ENCODE measurements at regions not wholly inside any gene's neighbourhood (a gene's known extent, or its start where the extent isn't known, plus 50 kb on each side); places are given as distances from the start of the nearest gene placed in this dataset.

DNA sequence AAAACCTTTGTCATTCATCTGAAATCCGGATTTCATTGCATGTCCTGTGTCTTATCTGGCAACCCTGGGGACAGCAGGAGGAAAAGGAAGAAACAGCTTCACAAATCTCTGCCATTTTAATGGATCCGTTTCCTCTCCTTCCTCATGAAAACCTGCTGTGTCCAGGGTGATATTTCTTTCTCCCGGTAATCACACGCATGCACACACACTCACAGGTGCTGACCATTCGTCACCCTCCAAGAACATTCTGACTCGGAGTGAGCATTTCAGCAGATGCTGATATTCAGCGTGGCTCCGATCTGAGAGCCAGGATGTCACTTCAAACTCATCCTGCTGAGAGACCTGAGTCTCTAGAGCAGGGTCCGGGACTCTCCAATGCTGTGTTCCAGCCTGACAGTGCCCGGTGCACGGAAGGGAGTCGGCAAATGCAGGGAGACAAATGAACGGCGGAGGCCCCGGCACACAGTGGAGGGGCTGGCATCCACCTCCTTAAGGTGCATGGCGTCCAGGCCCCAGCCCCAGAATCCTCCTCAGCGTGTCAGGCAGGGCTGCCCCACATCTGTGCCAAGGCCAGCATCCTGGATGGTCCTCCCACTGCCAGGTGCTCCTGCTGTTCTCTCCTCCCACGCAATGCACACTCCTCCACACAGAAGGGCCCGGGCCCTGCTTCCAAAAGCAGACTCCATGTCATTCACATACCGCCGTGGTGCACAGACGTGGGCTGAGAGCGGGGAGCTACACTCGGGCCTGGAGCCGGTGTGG is 70.7 kb downstream of the RBFOX3 start:
- DNase-seq, result no peak

DNA sequence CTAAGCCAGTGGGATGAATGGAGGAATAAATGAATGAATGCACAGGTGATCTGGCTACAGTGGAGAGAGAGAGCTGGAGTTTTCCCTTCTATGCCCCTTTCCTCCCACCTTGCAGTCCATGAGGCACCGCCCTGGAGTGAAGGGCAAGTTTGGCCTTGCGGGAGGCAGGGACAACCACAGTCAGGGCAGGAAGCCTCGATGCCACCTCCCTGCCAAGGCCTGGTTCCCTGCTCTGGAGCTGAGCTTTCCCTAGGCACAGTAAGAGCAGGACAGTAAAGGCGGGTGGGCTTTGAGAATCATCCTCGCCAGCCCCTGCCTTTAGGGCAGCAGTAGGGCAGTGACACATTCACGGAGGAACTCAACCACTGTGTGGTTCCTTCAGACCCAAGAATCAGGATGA is 72.6 kb downstream of the RBFOX3 start:
- DNase-seq, result no peak

DNA sequence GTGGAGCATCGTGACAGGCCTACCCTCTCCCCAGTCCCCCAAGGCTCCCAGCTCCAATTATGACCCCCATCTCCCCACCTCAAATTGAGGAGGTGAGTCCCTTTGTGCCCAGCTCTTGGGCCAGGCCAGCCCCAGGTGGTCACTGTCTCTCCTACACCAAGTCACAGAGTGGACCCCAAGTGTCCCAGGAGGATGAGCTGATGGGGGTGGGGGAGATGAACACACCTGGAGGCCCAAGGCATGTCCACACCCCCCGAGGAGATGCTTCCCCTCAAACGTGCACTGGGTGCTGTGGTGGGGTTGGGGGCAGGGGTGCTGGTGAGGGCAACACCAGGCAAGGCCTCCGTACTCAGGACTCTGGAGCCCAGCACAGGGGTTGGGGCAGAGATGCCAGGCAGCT is 73.2 kb downstream of the RBFOX3 start:
- no peak for DNase-seq

DNA sequence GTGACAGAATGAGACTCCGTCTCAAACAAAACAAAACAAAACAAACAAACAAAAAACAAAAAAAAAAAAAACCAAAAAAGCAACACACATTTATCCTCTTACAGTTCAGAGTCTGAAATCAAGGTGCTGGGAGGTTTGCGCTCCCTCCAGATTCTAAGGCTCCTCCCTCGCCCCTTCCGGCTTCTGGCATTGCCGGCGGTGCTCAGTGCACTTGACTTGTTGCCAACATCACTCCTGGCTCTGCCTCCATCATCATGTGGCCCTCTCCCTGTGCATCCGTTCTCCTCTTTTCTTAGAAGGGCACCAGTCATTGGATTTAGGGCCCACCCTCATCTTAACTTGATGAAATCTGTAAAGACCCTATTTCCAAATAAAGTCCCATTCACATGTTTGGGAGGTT is 73.8 kb downstream of the RBFOX3 start:
- DNase-seq, result no peak

DNA sequence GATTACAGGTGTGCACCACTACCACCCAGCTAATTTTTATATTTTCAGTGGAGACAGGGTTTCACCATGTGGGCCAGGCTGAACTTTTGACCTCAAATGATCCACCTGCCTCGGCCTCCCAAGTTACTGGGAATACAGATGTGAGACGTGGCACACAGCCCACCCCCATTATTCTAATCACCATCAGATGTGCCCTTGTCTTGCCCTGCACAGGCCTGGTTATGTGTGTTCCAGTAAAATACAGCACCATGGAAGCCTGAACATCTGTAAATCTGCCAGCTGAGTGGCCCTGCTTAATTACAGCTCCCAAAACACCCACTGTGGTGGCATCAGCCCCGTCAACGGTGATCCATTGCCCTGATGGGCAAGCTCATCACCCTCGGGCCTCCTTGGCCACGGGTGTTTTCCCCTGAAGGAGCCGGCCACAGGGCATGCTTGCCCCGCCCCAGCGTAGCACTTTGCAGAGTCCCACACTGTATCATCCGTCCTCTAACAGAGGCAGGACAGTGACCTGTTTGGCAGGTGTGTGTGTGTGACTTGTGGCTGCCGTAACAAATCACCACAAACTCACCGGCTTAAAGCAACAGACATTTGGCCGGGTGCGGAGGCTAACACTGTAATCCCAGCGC is 74.5 kb downstream of the RBFOX3 start:
- no peak for DNase-seq

DNA sequence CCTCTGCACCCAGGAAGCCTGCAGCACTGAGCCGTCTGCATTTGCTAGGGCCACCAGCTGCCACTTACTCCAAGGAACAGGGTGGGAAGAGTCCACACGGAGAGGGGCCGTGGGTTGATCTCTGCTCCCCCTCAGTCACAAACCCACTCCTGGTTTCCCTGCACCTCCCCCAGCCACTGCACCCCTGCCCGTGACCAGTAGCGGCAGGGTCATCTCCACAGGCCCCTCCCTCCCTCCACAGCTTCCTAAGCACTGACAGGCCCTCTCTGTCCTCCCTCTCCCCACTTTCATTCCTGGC is 75.2 kb downstream of the RBFOX3 start:
- no peak for DNase-seq

DNA sequence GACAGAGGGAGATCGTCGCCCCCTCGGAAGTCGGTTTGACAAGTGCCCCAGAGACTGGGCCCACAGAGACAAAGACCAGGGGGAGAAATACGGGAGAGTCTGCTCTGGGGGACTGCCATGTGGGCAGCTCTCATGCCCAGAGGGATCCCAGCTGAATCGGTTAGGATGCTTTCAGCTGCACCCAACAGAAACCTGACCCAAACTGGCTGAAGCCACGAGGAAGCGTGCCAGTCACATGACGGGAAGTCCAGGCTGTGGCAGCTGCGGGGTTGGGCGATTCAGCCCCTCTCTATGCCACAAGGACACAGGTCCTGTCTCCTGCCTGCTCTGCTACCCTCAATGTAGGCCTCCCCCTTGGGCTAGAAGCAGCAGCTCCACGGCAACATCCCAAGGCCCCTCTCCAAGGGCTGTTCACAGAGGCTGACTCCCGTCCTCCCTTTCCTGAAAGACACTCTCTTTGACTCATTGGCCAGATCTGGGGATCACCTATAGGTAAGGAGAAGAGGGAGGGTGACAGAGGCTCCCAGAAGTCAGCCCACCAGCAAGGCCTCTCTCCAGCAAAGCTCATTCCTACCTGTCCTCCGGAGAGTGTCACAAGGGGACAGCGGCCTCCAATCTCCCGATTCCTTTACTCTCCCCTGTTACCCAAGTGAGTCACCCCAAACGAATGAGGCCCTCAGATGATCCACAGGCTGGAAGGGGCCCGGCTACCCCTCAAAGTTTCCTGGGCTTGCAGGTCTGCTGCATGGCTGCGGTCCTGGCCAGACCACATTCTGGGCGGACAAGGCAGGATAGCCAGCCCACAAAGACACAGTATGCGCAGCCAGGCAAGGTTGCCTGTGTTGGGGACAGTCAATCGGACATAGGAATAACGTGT is 75.8 kb downstream of the RBFOX3 start:
- DNase-seq, result no peak

DNA sequence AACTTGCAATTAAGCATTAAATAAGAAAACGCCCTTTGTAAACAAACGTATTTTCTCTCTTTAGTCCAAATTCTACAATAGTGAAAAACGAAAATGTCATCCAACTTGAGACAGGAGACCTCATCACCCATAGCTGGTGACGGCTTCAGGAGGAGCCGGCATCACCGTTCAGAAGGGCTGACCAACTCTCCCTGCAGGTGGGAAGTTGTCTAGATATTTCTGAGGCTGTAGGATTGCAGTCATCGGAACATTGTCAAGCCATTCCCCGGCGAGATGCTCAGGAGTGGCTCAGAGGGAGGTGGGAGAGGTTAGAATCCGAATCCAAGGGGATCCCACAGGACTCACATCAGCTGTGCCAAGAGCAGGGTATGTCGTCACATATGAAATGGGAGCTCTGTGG is 76.7 kb downstream of the RBFOX3 start:
- DNase-seq, result no peak

DNA sequence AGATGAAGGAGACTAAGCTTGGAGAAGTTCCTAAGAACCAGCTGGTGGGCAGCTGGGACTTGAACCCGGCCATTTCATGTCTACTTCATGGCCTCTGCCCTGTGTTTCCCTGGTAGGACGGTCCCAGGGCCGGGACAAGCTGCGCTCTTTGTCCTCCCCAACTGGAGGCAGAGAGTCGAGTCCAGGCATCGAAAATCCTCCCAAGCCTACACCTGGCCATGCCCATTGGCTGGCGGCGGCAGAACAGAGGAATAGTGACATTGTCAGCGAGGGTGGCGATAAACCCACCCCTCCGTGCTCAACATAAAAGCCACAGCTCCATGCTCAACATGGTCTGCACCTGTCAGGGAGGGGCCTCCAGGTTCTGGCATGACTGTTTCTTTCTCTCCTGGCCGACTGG is 77.7 kb downstream of the RBFOX3 start:
- DNase-seq, result no peak

DNA sequence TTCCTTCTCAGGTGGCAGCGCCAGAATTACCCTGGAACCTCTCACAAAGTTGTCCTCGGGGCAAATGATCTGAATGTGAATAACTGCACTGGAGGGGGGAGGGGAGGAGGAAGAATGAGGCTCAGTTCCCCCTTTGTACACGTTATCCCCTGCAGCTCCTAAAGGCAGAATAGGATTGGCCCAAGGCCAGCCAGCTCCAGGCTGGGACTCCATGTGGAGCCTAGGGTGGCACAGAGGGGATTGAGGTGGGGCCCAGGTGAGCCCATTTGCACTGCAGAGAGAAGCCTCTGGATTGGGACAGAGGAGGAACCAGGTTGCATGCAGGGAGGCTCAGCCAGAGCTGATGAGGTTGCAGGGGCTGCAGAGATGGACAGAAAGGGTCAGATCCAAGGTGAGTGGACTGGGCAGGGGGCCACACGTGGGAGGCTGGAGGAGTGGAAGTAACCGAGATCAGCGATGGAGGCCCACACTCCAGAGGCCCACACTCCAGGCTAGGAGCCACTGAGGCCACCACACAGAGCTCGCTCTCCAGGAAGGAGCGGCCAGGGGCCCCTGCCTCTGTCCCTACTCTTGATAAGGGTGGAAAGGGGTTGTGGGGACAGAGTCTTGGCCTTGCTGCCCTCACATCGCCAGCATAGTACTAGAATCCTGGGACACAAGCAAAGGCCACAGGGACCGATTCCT is 78.6 kb downstream of the RBFOX3 start:
- no peak for DNase-seq

DNA sequence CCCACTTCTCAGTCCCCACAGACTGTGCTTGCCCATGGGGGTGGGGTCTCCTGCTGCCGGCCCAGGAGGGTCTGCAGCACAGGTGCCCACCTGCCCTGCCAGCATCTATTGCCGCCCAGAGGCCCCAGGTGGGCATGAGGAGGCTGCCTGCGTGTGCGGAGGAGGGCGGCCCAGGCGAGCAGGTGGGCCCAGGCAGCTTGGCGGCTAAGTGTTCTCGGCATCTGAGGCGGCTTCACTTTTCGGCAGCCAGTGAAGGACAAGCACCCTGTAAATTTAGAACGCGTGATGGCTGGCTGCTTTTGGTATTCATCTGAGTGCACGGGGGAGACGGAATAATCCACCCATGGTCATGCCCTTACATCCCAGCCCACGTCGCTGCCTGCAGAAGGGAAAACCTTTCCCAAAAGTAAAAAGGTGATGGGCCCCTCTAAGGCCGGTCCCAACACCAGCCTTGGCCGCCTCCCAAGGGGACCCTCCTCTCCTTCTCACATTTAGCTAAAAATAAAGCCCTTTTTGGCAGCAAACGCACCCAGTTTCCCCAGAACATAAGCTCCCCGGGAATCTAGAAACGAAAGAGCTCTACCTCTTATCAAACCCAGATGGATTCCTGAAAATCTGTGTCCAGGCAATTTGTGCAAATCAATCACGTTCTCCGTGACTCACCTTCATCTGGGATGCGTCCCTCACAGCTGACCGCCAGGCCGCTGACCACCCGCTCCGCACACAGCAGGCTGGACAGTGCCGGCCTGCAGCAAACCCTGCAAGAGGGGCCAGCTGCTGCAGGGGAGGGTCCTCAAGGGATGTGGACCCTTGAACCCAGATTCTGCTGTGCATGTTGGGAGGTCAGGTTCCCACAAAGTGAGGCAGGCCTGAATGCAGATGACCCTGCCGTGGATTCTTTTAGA is 79.4 kb downstream of the RBFOX3 start:
- no peak for DNase-seq

DNA sequence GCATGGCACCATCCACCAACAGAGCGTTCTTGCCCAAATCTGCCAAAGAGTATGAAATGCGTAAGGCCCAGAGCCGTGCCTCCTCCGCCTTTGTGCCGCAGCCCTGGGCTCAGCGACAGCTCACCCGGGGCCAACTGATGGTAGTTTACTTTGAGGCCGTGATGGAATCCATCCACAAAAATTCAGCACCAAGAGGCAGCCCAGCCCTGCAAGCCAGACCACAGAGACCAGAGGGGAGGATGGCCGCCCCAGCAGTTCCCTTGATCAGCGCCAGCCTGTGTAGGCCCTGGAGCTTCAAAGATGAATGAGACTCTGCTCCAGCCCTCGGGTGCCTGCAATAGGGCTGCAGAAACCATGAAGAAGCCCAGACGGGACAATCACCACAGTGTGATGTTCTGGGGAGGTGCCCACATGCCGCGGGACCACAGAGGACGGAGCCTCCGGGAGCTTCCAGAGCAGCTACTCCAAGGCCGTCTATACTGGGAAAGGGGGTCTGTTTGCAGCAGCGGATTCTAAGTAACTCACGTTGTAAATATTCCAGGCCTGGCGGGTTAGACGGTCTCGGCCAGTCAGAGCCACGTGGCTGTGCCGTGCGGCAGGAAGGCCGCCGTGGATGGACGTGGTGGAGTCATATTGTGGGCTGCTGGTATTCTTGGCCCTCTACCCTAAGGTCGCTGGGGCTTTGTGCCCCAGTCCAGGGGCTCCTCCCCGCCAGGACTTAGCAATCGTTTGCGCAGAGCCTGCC is 80.3 kb downstream of the RBFOX3 start:
- no peak for DNase-seq

DNA sequence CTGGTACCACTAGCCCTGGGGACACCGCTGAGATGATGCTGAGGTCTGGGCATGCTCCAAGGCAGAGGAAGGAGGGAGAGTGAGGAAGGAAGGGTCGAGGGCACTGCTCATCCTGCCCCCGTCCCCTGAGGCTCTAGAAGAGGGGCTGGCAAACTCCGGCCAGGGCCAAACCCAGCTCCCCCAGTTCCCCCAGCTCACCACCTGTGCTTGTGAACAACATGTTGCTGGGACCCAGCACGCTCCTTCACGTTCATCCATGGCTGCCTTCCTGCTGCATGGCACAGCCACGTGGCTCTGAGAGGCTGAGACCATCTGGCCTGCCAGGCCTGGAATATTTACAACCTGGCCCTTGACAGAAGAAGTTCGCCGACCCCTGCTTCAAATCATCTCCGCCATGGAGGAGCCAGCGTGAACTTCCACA is 81.2 kb downstream of the RBFOX3 start:
- no peak for DNase-seq

DNA sequence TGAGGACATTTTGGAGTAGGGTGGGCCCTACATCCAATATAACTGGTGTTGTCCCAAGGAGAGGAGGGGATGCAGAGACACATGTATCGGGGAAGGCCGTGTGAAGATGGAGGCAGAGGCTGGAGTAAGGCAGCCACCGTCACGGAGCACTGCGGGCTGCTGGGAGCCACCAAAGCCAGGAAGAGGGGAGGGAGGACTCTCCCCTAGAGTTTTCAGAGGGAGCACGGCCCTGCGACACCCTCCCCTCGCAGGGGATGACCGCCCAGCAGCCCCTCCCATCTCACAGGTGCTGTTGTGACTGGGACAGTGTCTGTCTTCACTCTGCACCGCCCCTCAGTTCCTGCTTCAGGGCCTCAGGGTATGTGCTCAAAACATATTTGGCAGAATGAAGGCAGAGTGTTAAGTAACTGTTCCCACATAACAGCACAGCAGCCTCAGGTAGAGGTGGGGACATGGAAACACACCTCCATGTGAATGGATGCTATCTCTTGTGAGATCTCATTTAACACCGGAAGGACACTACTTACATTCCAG is 82.2 kb downstream of the RBFOX3 start:
- no peak for DNase-seq

DNA sequence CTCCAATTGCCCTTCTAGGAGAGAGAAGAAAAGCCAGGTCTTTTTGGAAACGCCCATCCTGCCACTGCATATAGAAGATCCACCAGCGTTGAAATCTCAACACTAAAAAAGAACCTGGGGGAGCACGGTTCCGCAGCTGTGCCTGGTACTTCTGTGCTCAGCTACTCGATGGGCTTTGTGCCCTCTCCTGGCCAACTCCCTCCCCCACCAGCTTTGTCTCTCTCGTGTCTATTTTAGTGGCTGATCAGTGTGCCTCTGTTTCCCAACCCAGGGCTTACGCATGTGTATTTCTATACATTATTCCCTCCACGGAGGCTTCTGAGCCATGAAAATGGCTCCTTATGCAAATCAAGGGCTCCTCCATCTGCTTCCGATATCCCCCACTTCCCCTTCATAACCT is 83.5 kb downstream of the RBFOX3 start:
- no peak for DNase-seq

DNA sequence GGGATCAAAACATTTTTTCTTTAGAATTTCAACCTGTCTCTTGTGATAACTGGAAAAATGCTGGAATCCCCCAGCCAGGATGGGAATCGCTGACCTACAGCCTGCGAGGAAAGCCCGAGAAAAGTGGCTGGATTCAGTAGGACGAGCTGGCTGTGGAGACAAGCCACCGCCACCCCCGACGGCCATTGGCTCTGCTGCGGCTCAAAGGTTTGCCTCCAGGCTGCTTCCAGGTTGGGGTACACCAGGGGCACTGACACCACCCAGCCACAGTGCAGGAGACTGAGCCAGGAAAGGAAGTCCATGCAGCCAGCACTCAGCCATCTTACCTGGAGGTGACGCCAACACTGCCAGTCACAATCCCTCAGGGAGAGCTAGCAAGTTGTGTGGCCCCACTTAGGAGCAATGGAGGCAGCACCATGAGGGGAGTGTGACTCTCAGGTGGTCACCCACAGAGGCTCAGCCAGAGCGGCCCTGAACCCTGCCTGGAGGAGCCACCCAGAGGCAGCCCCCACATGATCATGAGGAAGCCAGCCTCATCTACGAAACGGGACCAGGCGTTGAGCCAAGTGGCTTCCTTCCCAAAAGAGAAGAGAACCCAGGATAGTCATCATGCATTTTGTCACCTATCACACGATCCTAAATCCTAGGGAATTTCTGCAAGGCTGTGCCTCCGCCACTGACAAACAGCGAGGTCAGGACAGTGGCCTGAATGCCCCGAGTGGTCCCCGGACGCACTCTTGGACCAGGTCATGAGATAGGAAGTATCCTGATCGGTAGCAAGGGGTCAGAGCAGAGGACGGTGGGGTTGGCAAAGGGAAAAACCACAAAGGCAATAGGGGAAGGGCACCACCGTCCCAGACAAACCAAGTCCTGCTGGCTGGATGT is 84.8 kb downstream of the RBFOX3 start:
- DNase-seq, result no peak

DNA sequence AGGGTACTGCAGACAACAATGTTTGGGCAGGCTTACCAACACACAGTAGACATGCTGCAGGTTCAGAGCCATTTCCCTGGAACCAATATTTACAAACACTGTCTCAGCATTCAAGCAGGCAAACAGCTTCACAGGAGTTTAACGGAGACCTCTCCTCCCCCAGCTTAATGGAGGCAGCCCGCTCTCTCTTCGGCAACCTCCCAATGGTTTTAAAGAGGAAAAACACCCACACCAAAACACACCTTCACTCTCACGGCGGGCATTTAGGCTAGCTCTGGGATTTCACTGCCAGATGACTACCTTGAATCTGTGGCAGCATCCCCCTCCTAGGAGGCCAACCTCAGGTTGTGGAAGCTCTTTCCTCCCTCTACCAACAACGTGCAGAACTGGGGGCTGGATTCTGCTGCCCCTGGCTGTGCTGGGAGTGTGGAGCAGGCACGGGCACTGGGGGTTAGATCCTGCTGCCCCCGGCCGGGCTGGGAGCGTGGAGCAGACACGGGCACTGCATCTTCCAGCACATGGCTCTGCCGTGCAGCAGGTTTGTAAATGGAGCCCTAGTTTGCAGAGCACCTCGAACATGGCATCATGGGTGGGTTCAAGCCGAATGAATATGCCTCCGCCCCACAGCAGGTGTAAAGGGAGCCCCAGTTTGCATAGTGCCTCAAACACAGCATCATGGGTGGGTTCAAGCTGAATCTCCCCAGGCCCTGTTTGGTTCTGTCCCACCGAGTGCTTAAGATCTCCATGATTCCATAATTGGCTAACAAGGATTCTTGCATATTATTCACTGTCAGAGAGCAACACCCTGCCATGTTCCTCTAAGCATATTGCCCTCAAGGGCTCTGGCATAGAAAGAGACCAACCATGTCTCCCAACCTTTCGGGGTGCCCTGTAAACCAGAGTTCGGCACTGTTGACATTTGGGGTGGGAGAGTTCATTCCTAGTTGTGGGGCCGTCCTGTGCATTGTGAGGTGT is 86.4 kb downstream of the RBFOX3 start:
- DNase-seq, result no peak

DNA sequence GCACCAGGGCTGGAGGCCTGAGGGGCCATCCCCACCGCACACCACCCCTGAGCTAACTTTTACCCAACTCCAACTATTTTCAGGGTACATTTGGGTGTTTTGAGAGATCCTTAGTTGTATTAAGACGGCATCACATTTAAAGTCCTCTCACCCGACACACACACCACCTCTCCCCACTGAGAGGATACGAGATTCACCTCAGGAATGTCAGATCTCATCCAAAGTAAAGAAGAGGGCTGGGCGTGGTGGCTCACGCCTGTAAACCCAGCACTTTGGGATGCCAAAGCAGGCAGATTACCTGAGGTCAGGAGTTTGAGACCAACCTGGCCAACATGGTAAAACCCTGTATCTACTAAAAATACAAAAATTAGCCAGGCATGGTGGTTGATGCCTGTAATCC is 88.4 kb downstream of the RBFOX3 start:
- DNase-seq, result no peak

DNA sequence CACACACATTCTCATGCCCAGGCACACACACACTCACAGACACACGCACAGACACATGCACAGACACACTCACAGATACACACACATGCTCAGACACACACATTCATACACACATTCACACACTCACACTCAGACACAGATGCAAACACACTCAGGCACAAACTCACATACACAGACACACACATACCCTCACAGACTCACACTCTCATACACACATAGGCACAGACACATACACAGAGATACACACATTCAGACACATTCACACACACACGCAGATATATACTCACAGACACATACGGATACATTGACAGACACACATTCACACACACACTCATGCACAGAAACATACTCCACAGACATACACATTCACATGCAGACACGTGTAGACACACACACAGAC is 89.6 kb downstream of the RBFOX3 start:
- DNase-seq, result no peak
